ENCODE measurements at regions not wholly inside any gene's neighbourhood (a gene's known extent, or its start where the extent isn't known, plus 50 kb on each side); places are given as distances from the start of the nearest gene placed in this dataset.

- ChIA-PET CTCF (no interaction called here), POLR2A (ENCODE audit: low non-redundant PET) (no interaction called here)
- H3K27ac ChIP-seq, result no peak overlapping the region
- no peak for TF ChIP-seq CTCF (conservative IDR thresholded peaks at IDR 0.05; ENCODE audit: low read depth)
- no peak for DNase-seq (ENCODE audit: low spot score)
Measured at GRCh38 chr4:36990128-36990872, 254.2 kb upstream of the NWD2 start.

- TF ChIP-seq CTCF (conservative IDR thresholded peaks at IDR 0.05; ENCODE audit: low read depth), result no peak
- ChIA-PET CTCF (no interaction called here), POLR2A (ENCODE audit: low non-redundant PET) (no interaction called here)
- DNase-seq (ENCODE audit: low spot score), result no peak
- no peak overlapping the region for H3K27ac ChIP-seq
Measured at GRCh38 chr4:36997727-36998126, 246.8 kb upstream of the NWD2 start.

GRCh38 chr4:37000281-37000680 lies 244.3 kb upstream of the NWD2 start:
- CTCF ChIA-PET, result interaction anchor here (0.6 kb wide), 1 partner anchor 295 kb away, joined by 3 read pairs; no protein-coding TSS in a partner anchor
- DNase-seq (ENCODE audit: low spot score), result no peak
- POLR2A ChIA-PET (ENCODE audit: low non-redundant PET), result no interaction called here
- TF ChIP-seq CTCF (conservative IDR thresholded peaks at IDR 0.05; ENCODE audit: low read depth), result no peak
- no peak overlapping the region for H3K27ac ChIP-seq

GRCh38 chr4:37001688-37002436 lies 242.7 kb upstream of the NWD2 start:
- POLR2A ChIA-PET (ENCODE audit: low non-redundant PET), result no interaction called here
- H3K27ac ChIP-seq, result no peak overlapping the region
- CTCF ChIA-PET, result no interaction called here
- no peak for TF ChIP-seq CTCF (conservative IDR thresholded peaks at IDR 0.05; ENCODE audit: low read depth)
- DNase-seq (ENCODE audit: low spot score), result no peak

GRCh38 chr4:37002625-37003024 lies 241.9 kb upstream of the NWD2 start:
- ChIA-PET CTCF (interaction anchor here (0.6 kb wide), 2 partner anchors 254 to 606 kb away, joined by 3 read pairs; no protein-coding TSS in a partner anchor), POLR2A (ENCODE audit: low non-redundant PET) (no interaction called here)
- no peak for TF ChIP-seq CTCF (conservative IDR thresholded peaks at IDR 0.05; ENCODE audit: low read depth)
- DNase-seq (ENCODE audit: low spot score), result no peak
- H3K27ac ChIP-seq, result no peak overlapping the region

GRCh38 chr4:37008199-37008598 lies 236.3 kb upstream of the NWD2 start:
- TF ChIP-seq CTCF (conservative IDR thresholded peaks at IDR 0.05; ENCODE audit: low read depth), result no peak
- DNase-seq (ENCODE audit: low spot score), result no peak
- ChIA-PET POLR2A (ENCODE audit: low non-redundant PET) (no interaction called here), CTCF (no interaction called here)
- H3K27ac ChIP-seq, result no peak overlapping the region
